Umbilical cord (tissue), 1 donor: ENCODE measurements at regions not wholly inside any gene's neighbourhood (a gene's known extent, or its start where the extent isn't known, plus 50 kb on each side); places are given as distances from the start of the nearest gene placed in this dataset.

ENCODE experiments used
- DNase-seq: peaks from one replicate; pipeline ENCODE4 v3.0.0-alpha.2; 2015; ENCODE audit warnings: low spot score

GRCh38 chr9:93372391-93372790 lies 79.1 kb upstream of the FAM120A start:
- no peak for DNase-seq

- DNase-seq = no peak
Measured at GRCh38 chr9:93376411-93376810, 75.1 kb upstream of the FAM120A start.

GRCh38 chr9:93378276-93378675 lies 73.2 kb upstream of the FAM120A start:
- DNase-seq = no peak

- no peak for DNase-seq
Measured at GRCh38 chr9:93379051-93379450, 72.4 kb upstream of the FAM120A start.

- DNase-seq = peak; percentile 23
Measured at GRCh38 chr9:93380410-93381060, 71.0 kb upstream of the FAM120A start.

- DNase-seq = no peak
Measured at GRCh38 chr9:93387791-93388190, 63.7 kb upstream of the FAM120A start.

GRCh38 chr9:93390953-93391515 lies 60.5 kb upstream of the FAM120A start:
- no peak for DNase-seq

GRCh38 chr9:93391898-93392297 lies 59.6 kb upstream of the FAM120A start:
- DNase-seq = no peak

GRCh38 chr9:93392974-93393373 lies 58.5 kb upstream of the FAM120A start:
- DNase-seq = no peak
